ENCODE measurements at regions not wholly inside any gene's neighbourhood (a gene's known extent, or its start where the extent isn't known, plus 50 kb on each side); places are given as distances from the start of the nearest gene placed in this dataset.

DNA sequence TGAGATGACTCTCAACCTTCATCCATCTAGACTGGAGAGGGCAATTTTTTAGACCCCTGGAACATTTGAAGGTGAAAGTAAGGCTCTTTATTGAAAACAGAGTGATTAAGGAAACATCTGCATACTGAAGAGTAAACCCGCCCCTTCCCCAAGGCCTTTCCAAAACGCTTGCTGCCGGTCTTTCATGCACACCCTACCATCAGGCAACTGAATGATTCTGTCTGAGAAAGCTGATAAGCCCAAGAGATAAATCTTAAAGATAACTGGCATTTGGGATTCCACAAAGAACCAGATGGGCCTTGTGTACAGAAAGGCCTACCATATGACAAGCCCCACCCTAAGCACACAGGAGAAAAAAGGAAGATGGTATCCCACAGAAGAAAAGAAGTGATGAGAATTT, 54.4 kb upstream of the PIK3R1 start:
- no peaks in the 10 kb centered on the region for H3K9me3 Mint-ChIP-seq (ENCODE audit: low read depth)

GRCh38 chr5:68159224-68159951, 56.2 kb upstream of the PIK3R1 start:
- ATAC-seq, result no peak
- no peak overlapping the region for H3K27ac Mint-ChIP-seq
- H3K9me3 Mint-ChIP-seq (ENCODE audit: low read depth), result no peaks in the 10 kb centered on the region
- no peak for DNase-seq
- H3K27me3 Mint-ChIP-seq, result no peaks in the 10 kb centered on the region
- H3K36me3 Mint-ChIP-seq, result no peaks in the 10 kb centered on the region
- no peak overlapping the region for H3K4me3 Mint-ChIP-seq
- H3K4me1 Mint-ChIP-seq, result no peaks in the 10 kb centered on the region
- CTCF ChIA-PET, result interaction anchor here (0.5 to 0.6 kb wide), 2 partner anchors 14 to 29 kb away, joined by 3 read pairs; no protein-coding TSS in a partner anchor

More for the DNA sequence above, 54.4 kb upstream of the PIK3R1 start:
- H3K4me3 Mint-ChIP-seq, result no peak overlapping the region
- ATAC-seq (no peak), DNase-seq (no peak)
- CTCF ChIA-PET, result no interaction called here
- no peaks in the 10 kb centered on the region for H3K4me1 Mint-ChIP-seq
- H3K36me3 Mint-ChIP-seq, result no peaks in the 10 kb centered on the region
- no peak overlapping the region for H3K27ac Mint-ChIP-seq
- H3K27me3 Mint-ChIP-seq, result no peaks in the 10 kb centered on the region

GRCh38 chr5:68155940-68156339, 59.6 kb upstream of the PIK3R1 start:
- H3K36me3 Mint-ChIP-seq, result no peaks in the 10 kb centered on the region
- no peak for ATAC-seq
- no peaks in the 10 kb centered on the region for H3K9me3 Mint-ChIP-seq (ENCODE audit: low read depth)
- H3K27ac Mint-ChIP-seq, result no peak overlapping the region
- H3K4me3 Mint-ChIP-seq, result no peak overlapping the region
- CTCF ChIA-PET, result no interaction called here
- DNase-seq, result no peak
- H3K27me3 Mint-ChIP-seq, result no peaks in the 10 kb centered on the region
- H3K4me1 Mint-ChIP-seq, result no peaks in the 10 kb centered on the region

GRCh38 chr5:68154119-68154857, 61.3 kb upstream of the PIK3R1 start:
- no peak overlapping the region for H3K27ac Mint-ChIP-seq
- DNase-seq (no peak), ATAC-seq (no peak)
- peaks cover under 1% of the 10 kb centered on the region for H3K4me1 Mint-ChIP-seq
- H3K4me3 Mint-ChIP-seq, result no peak overlapping the region
- no peaks in the 10 kb centered on the region for H3K36me3 Mint-ChIP-seq
- no peaks in the 10 kb centered on the region for H3K9me3 Mint-ChIP-seq (ENCODE audit: low read depth)
- CTCF ChIA-PET, result interaction anchor here (1.2 kb wide), 1 partner anchor 9 kb away, joined by 3 read pairs; no protein-coding TSS in a partner anchor
- no peaks in the 10 kb centered on the region for H3K27me3 Mint-ChIP-seq

DNA sequence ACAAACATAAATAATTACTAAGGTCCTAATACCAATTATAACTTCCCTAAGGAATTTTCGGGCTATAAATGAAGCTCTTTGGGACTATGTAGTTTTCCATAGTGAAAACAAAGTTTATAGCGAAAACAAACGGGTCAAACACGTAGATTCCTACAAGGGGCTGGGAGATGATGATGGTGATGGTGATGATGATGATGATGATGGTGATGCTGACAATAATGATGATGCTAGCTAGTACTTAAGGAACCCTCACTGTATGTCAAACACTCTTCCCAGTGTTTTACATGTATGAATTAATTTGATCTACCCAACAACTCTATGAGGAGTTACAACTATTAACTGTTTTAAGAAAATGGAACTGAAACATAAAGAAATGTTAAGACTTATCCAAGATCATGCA, 63.7 kb upstream of the PIK3R1 start:
- H3K36me3 Mint-ChIP-seq, result no peaks in the 10 kb centered on the region
- DNase-seq, result no peak
- H3K4me1 Mint-ChIP-seq, result peaks cover 14% of the 10 kb centered on the region
- H3K27me3 Mint-ChIP-seq, result no peaks in the 10 kb centered on the region
- CTCF ChIA-PET, result no interaction called here
- ATAC-seq, result no peak
- no peak overlapping the region for H3K27ac Mint-ChIP-seq
- no peak overlapping the region for H3K4me3 Mint-ChIP-seq
- no peaks in the 10 kb centered on the region for H3K9me3 Mint-ChIP-seq (ENCODE audit: low read depth)

DNA sequence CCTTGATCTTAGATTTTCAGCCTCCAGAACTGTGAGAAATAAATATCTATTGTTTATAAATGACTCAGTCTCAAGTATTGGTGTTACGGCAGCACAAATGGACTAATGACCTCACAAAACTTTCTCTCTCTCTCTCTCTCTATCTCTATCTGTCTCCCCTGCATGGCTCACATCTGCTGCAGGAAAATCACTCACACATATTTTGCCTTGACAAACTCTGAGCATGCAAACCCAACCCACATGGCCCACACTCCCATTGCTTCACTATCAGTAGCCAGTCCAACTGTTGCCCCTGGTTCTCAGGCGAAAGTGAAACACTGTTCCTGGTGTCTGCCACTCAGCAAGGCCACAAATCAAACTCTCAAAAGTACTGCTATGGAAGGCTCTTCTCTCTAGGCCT, 66.4 kb upstream of the PIK3R1 start:
- CTCF ChIA-PET, result interaction anchor here (0.6 kb wide), 1 partner anchor 23 kb away, joined by 3 read pairs; no protein-coding TSS in a partner anchor
- H3K36me3 Mint-ChIP-seq, result peaks cover 2% of the 10 kb centered on the region
- no peak overlapping the region for H3K27ac Mint-ChIP-seq
- no peak for DNase-seq
- ATAC-seq, result no peak
- no peaks in the 10 kb centered on the region for H3K9me3 Mint-ChIP-seq (ENCODE audit: low read depth)
- H3K27me3 Mint-ChIP-seq, result no peaks in the 10 kb centered on the region
- no peak overlapping the region for H3K4me3 Mint-ChIP-seq
- H3K4me1 Mint-ChIP-seq, result peaks cover 14% of the 10 kb centered on the region

DNA sequence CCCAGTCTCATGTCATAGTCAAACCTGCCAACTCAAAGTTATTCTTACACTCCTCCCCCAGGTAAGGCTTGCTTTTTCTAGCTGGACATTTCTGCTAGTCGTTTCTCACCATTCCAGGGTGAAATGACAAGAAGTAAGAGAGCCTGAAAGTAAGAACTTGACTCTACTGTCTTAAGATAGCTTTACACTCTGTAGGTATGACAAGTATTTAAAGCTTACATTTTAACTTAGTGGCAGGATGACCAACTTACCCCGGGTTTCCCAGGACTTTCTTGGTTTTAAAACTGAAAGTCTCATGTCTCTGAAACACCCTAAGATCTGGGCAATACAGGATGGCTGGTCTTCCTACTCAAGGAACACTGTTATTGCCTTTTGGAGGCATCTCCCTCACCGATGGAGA, 67.5 kb upstream of the PIK3R1 start:
- no peak overlapping the region for H3K27ac Mint-ChIP-seq
- H3K4me3 Mint-ChIP-seq, result no peak overlapping the region
- CTCF ChIA-PET, result interaction anchor here (0.6 kb wide), 1 partner anchor 69 kb away, joined by 4 read pairs; no protein-coding TSS in a partner anchor
- peaks cover 14% of the 10 kb centered on the region for H3K4me1 Mint-ChIP-seq
- H3K9me3 Mint-ChIP-seq (ENCODE audit: low read depth), result peaks cover 1% of the 10 kb centered on the region
- H3K27me3 Mint-ChIP-seq, result no peaks in the 10 kb centered on the region
- DNase-seq (no peak), ATAC-seq (no peak)
- peaks cover 5% of the 10 kb centered on the region for H3K36me3 Mint-ChIP-seq

DNA sequence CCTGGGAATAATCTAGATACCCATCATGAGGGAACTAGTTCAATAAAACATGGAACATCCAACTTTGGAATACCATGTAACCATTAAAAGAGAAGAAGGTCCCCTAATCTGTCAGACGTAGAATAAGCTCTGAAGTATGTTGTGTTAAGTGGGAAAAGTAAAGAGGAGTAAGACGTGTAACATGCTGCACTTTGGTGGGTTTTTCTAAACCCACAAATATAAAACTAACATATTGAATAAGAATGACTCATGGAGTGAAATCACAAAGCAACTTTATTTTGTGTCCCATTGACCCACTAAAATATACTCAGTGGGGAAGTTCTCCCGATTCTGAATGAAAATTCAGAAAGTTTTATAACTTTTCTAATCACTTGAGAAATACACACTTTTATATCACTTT, 67.9 kb upstream of the PIK3R1 start:
- no peak for DNase-seq
- no peak for ATAC-seq
- CTCF ChIA-PET, result interaction anchor here (0.6 kb wide), 1 partner anchor 68 kb away, joined by 4 read pairs; no protein-coding TSS in a partner anchor
- H3K4me1 Mint-ChIP-seq, result peaks cover 14% of the 10 kb centered on the region
- no peak overlapping the region for H3K27ac Mint-ChIP-seq
- H3K4me3 Mint-ChIP-seq, result no peak overlapping the region
- no peaks in the 10 kb centered on the region for H3K27me3 Mint-ChIP-seq
- peaks cover 8% of the 10 kb centered on the region for H3K36me3 Mint-ChIP-seq
- H3K9me3 Mint-ChIP-seq (ENCODE audit: low read depth), result peaks cover 6% of the 10 kb centered on the region

DNA sequence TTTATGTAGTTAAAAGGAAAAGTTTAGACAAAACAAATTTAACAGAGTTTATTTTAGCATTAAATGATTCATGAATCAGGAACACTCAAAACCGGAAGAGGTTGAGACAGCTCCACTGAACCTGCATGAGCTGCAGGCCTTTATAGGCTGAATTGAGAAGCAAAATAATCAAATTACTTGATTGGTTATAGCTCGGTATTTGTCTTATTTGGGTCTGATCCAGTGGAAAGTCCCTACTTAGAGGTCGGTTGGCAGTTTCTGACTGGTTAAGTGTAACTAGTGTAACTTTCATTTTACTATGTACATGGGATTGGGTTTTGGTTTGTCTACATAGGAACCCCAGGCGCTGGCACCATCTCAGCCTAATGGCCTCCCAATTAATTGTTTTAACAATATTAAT, 74.1 kb upstream of the PIK3R1 start:
- DNase-seq (no peak), ATAC-seq (peak; percentile 71)
- Mint-ChIP-seq H3K4me3 (no peak overlapping the region), H3K4me1 (peaks cover 9% of the 10 kb centered on the region), H3K36me3 (peaks cover 15% of the 10 kb centered on the region), H3K27me3 (no peaks in the 10 kb centered on the region), H3K27ac (no peak overlapping the region), H3K9me3 (ENCODE audit: low read depth) (peaks cover 6% of the 10 kb centered on the region)
- CTCF ChIA-PET, result no interaction called here

DNA sequence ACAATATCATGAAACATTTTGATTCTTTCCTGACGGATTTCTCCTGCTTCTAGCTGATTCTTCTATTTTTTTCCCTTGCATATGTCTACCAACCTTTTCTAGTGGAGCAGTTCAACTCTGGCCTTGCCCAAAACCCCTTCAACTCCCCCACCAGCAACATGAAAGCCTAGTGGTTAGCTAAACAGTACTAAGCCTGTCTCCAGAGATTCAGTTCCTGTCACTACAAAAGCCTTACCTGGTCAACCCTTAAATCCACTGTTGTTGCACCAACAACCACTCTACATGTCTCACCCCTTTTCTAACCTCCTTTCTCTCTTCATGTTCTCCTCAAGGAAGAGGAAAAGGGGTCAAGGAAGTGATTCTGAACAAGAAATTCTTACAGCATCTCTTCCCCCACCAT, 74.8 kb upstream of the PIK3R1 start:
- H3K27ac Mint-ChIP-seq, result no peak overlapping the region
- ATAC-seq, result no peak
- CTCF ChIA-PET, result no interaction called here
- H3K4me3 Mint-ChIP-seq, result no peak overlapping the region
- no peak for DNase-seq
- H3K27me3 Mint-ChIP-seq, result peaks cover 2% of the 10 kb centered on the region
- peaks cover 9% of the 10 kb centered on the region for H3K4me1 Mint-ChIP-seq
- H3K9me3 Mint-ChIP-seq (ENCODE audit: low read depth), result peaks cover 6% of the 10 kb centered on the region
- peaks cover 15% of the 10 kb centered on the region for H3K36me3 Mint-ChIP-seq

DNA sequence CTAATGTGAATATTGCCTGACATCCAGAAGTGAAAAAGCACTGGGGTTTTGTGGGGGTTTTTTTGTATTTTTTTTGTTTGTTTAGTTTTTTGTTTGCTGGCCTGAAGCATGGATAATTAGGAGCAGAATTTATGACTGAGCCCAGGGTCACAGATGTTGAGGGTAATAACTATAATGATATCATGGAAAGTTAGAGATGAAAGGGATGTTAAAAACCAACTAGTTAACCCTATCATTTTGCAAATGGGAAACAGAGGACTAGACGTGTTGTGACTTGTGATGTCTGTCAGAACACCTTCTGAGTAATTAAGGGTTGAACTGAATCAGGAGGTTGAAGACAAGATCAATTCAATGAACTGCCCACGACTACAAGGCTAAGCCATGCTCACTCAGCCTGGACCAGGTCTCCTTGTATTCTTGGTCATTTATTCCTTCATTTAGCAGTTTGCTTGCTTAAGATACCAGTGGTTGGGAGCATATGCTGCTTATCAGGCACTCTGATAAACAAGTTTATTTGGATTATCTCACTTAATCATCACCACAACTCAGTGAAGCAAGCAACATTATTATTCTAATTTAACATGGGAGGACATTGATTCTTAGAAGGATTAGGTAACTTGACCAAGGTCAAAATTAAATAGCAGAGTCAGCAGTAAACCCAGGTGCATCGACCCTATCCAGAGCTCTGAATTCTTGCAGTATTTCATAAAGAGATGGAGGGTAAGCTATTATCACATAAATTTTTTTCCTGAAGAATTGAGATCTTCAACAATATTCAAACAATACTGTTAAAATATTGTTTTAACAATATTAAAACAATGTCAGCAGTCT, 75.7 kb upstream of the PIK3R1 start:
- peaks cover 6% of the 10 kb centered on the region for H3K9me3 Mint-ChIP-seq (ENCODE audit: low read depth)
- CTCF ChIA-PET, result no interaction called here

GRCh38 chr5:68137511-68138140, 77.9 kb upstream of the PIK3R1 start:
- CTCF ChIA-PET, result no interaction called here
- Mint-ChIP-seq H3K4me3 (no peak overlapping the region), H3K27me3 (peaks cover 10% of the 10 kb centered on the region), H3K9me3 (ENCODE audit: low read depth) (peaks cover under 1% of the 10 kb centered on the region), H3K27ac (no peak overlapping the region), H3K4me1 (peaks cover 9% of the 10 kb centered on the region), H3K36me3 (peaks cover 7% of the 10 kb centered on the region)
- ATAC-seq (no peak), DNase-seq (no peak)

More for the DNA sequence above, 75.7 kb upstream of the PIK3R1 start:
- ATAC-seq, result no peak
- DNase-seq, result no peak
- Mint-ChIP-seq H3K4me1 (peaks cover 9% of the 10 kb centered on the region), H3K36me3 (peaks cover 13% of the 10 kb centered on the region), H3K27me3 (peaks cover 8% of the 10 kb centered on the region), H3K27ac (no peak overlapping the region), H3K4me3 (no peak overlapping the region)

GRCh38 chr5:68134669-68135313, 80.8 kb upstream of the PIK3R1 start:
- no peaks in the 10 kb centered on the region for H3K36me3 Mint-ChIP-seq
- CTCF ChIA-PET, result no interaction called here
- no peaks in the 10 kb centered on the region for H3K9me3 Mint-ChIP-seq (ENCODE audit: low read depth)
- H3K4me3 Mint-ChIP-seq, result no peak overlapping the region
- DNase-seq, result no peak
- no peaks in the 10 kb centered on the region for H3K4me1 Mint-ChIP-seq
- ATAC-seq, result no peak
- H3K27ac Mint-ChIP-seq, result no peak overlapping the region
- peaks cover 17% of the 10 kb centered on the region for H3K27me3 Mint-ChIP-seq

Data from activated CD8-positive, alpha-beta memory T cell treated with anti-CD3 and anti-CD28 coated beads, Interleukin-2, amount 10 ng/mL, durations not matched to agents 7 days and 5 days (primary cell).